Glomerular visceral epithelial cell (primary cell): ENCODE measurements at regions not wholly inside any gene's neighbourhood (a gene's known extent, or its start where the extent isn't known, plus 50 kb on each side); places are given as distances from the start of the nearest gene placed in this dataset.

Experiments
- DNase-seq: peaks from one replicate; pipeline ENCODE4 v3.0.0-alpha.2; 2016; ENCODE audit errors: extremely low spot score

DNA sequence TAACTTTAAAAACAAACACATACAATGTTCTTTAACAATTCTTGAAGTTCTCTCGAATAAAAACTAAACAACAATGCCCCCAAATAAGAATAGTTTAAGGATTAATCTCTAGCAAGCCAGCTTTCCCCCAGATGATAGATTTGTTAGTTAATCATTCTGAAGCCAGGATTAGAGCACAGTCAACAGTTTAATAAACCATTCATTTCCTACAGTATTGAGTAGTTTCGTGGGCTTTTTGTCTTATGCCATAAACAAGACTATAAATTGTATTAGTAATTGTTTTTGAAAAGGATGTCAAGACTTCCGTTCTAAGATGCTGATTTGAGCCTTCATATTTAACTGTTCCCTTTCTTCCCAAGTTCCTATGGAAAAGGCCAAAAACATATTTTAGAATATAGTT is 136.6 kb downstream of the PIK3R1 start:
- DNase-seq = no peak

DNA sequence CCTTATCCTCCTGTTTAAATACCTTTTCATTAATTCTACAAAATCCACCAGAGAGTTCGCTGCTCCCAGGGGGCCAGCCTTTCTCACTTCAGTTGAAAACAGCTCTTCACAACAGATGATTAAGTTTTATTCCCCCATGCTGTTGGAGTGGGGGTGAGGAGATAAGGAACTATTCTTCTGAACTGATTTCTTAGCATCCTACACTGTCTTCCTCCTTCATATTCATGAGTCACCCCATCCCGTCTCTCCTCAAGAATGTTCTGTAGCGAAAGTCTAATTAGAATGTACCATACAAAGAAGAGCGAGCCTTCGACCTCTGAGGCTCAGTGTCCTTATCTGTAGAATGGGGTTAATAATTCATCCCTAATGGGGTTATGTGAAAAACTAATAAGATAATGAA is 138.0 kb downstream of the PIK3R1 start:
- DNase-seq = no peak

- no peak for DNase-seq
These were observed 138.8 kb downstream of the PIK3R1 start for GRCh38 chr5:68354315-68354714.

DNA sequence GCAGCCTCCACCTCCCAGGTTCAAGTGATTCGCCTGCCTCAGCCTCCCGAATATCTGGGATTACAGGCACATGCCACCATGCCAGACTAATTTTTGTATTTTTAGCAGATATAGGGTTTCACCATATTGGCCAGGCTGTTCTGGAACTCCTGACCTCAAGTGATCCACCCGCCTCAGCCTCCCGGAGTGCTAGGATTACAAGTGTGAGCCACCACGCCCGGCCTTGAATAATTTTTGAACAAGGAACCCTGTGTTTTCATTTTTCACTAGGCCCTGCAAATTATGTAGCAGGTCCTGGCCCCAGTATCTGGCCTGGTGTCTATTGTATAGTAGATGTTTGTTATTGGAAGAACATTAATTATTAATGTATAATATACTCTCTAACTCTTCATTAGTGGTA is 140.7 kb downstream of the PIK3R1 start:
- DNase-seq = no peak

DNA sequence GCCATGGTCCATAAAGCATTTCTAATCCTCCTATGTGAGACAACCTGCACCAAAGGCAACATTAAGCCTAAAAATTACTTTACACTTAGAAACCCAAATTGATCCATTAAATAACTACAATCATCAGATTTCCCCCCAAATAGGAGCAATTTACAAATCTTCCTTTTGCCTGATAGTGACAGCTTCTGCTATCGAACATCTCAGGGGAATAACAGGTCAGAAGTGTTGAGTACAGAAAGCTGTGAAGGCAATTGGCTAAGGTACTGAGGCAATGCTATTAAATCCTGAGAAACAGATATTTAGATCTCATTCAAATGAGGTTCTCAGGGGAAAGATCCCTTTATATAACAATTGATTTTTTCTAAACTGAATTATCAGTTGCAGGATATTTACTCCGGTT is 141.1 kb downstream of the PIK3R1 start:
- DNase-seq = no peak

- DNase-seq = no peak
These were observed 144.1 kb downstream of the PIK3R1 start for GRCh38 chr5:68359699-68360098.

DNA sequence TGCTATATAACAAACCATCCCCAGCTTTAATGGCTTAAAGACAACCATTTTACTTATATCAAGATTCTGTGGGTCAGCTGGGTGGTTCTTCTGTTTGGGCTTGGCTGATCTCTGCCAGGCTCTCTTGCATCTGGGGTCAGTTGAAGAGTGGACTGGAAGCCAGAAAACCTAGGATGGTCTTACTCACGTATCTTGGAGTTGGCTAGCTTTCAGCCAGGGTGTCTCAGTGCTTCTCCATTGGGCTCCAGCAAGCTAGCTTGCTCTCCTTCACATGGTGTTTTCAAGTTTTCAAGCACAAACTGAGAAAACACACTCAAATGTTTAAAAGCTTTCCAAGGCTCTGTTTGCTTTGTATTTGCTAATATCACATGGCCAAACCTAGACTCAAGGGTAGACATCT is 146.8 kb downstream of the PIK3R1 start:
- no peak for DNase-seq

DNA sequence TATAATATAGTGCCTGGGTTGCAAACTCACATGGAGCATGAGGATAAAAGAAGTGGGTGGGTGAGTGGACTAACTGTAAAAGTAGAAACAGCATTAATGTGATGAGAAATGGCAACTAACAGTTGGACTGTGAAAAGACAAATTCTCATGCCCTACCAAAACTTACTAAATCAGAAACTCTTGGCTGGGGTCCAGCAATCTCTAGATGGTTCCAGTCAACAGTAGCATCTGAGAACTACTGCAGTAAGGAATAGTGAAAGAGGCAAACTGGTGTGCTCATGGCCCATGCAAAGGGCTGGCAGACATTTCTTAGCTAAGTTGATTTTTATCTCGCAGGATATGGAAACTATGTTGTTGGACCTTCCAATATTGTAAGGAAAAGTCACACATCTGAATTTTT is 150.3 kb downstream of the PIK3R1 start:
- no peak for DNase-seq

GRCh38 chr5:68367287-68367686 is 151.7 kb downstream of the PIK3R1 start:
- DNase-seq = no peak

DNA sequence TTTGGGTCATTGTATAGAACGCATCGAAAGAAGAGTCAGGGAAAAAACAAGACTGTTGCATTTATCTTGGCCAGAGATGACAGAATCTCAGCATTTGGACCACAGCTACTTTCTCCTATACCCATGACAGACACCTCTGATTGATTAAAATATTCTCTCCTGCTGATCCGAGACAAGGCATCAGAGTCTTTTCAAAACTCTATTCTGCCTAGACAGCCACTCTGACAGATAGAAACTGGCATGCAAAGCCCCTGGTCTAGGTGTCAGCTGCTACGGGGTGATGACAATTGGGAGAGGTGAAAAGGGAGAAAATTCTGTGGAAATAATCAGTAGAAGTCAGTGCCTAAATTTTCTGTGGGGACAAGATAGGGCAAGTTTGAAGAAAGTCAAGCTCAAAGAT is 152.2 kb downstream of the PIK3R1 start:
- DNase-seq = no peak

DNA sequence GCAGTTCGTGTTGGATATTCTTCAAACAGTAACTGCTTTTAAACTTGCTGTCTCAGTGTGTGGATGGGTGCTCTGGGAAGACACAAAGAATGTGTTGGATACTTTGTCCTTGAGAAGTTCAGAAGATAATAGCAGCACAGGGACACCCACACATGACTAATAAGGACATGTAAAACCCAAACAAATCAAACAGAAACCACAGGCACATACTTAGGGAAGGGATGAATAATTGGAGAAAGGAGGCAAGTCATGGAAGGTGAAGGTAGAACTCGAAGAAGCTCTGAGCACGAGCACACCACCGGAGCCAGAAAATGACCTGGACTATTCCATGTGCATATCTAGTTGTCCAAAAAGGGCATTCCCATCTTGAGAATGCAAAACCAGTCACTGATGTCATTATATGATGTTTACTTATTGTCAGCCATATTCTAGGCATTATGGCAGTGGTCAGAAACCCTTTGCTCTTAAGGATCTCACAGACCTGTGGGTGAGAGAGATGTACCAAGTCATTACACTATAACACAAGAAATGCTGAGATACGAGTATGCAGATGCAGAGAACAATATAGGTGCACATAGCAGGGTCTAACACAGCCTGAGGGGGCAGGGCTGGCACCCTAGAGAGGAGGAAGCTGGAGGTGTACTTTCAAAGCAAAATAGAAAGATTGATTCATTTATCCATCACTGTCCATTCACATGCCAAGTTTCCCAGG is 152.9 kb downstream of the PIK3R1 start:
- peak; percentile 5 for DNase-seq

- DNase-seq = peak; percentile 22
These were observed 153.4 kb downstream of the PIK3R1 start for GRCh38 chr5:68369023-68369359.

- no peak for DNase-seq
These were observed 154.0 kb downstream of the PIK3R1 start for GRCh38 chr5:68369457-68370125.

- no peak for DNase-seq
These were observed 154.6 kb downstream of the PIK3R1 start for GRCh38 chr5:68370196-68370595.

DNA sequence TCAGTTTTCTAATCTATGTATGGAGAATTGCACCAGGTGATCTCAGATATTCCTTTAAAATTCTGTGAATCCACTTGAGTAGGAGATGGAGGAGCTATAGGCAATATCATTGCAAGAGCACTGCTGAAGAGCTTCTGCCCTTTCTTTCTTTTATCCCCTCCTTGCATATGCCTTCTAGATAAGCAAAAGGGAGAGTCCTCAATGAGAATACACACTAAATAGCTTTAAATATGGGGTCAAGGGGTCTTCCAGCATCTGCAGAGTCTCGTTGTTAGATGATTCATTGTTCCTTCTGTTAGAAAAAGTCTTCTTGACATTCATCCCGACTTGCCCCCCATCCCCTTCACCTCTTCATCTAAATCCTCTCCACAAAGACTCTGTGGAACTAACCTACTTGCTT is 156.1 kb downstream of the PIK3R1 start:
- no peak for DNase-seq

- DNase-seq = no peak
These were observed 156.6 kb downstream of the PIK3R1 start for GRCh38 chr5:68372161-68372560.

GRCh38 chr5:68373050-68373449 is 157.5 kb downstream of the PIK3R1 start:
- DNase-seq = no peak

- no peak for DNase-seq
These were observed 159.4 kb downstream of the PIK3R1 start for GRCh38 chr5:68374796-68375518.

GRCh38 chr5:68375540-68375939 is 160.0 kb downstream of the PIK3R1 start:
- DNase-seq = no peak

DNA sequence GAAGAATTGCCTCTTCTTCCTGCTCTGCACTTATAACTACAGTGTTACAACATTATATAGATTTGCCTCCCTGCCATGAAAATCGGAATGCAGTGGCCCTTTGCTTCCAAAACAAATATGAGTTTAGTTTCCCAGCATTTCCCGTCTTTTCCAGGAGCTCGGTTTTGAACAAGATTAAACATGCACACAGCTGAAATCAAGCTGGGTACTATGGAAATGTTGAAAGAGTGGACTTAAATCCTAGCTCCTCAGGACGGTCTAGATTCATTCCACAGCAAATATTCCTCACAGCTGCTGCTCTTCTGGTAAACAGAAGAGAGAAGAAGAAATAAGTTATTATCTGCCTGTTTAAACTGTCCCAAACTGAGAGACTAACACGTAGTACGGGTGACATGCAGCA is 161.4 kb downstream of the PIK3R1 start:
- DNase-seq = no peak

DNA sequence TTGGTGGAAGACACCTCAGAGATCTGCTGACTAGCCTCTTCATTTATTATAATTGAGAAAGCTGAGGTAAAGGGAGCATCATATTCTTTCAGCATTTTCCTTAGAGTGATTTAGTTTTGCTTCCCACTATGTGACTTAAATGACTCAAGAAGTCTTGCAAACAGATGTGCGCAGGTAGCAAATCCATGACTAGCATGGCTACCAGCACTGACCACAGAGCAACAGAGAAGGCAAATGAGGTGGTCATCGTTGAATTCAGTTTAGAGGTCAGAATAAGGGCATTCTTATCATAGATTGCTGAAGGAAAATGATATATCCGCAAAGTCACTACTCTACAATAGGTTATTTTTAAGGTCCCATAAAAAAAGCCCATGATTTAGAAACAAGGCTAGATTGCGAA is 162.2 kb downstream of the PIK3R1 start:
- no peak for DNase-seq

GRCh38 chr5:68378204-68378820 is 162.8 kb downstream of the PIK3R1 start:
- no peak for DNase-seq
